ENCODE measurements at regions not wholly inside any gene's neighbourhood (a gene's known extent, or its start where the extent isn't known, plus 50 kb on each side); places are given as distances from the start of the nearest gene placed in this dataset.

- no peak for DNase-seq (ENCODE audit: extremely low read depth, low read depth, low spot score)
These were observed 594.0 kb upstream of the JAG1 start for GRCh38 chr20:11267762-11268335.

GRCh38 chr20:11270566-11270965 is 596.8 kb upstream of the JAG1 start:
- no peak for DNase-seq (ENCODE audit: extremely low read depth, low read depth, low spot score)

DNA sequence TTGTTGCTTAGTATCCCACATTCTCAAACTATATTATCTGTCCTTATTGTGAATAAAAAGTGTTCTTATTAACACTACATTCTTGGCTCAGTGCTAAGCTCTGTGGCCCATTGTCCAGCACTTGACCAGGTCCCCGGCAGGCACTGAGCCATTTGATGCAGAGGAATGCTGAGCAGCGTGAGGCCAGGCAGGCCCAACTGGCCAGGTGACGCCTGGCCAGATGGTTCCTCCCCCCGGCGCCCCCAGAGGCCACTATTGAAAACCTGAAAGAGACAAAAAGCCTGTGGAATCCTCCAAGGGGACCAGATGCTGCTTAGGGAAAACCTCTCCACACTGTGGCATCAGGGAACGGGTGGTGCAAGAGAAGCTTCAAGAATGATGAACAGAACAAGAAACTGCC is 597.5 kb upstream of the JAG1 start:
- DNase-seq (ENCODE audit: extremely low read depth, low read depth, low spot score), result no peak

DNA sequence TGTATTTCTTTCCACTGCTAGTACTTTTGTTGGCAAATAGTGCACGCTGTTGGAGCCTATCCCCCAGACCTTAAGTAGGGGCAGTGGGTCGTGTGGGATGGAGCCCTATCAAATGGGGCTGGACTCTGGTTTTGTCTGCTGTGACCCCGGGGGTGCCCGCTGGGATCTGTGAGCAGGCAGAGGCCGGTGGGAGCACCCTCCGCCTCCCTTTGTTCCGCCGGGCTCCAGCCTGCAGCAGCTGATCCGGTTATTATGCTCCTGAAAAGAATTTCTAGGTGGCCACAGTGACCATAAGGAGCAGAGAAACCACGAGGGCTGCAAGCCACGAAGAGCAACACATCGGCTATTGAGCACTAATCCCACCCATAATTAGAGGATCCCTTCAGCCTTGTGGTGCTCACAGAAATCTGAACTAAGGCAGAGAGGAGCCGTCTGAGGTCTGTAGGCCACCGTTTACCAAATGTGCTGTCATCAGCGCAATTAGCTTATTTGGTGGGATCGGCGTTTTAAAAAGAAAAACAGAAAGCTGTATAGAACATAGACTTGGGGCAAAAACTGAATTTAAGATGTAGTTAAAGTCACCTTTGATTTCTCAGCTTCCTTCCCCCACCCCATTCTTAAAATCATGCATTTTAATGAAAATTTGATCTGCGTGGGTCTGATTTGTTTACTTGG is 598.3 kb upstream of the JAG1 start:
- DNase-seq (ENCODE audit: extremely low read depth, low read depth, low spot score), result no peak

DNA sequence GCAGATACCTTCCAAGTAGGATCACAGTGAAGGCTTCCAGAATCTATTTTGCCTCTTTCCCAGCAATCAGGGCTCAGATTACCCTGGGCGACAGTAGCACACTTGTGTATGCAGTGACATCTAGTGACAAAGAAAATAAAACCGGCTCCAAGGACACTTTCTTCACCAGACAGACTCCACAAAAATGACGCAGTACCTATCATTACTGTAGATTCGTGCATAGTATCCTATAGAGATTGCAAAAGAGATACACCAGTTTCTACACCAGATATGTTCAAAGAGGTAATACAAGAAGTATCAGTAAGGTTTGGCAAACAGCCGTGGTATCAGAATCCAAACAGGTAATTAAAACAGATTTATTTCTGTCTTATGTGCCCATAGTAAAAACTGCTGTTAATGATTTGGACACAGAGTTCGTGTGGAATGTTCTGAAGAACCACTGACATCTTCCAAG is 600.4 kb upstream of the JAG1 start:
- DNase-seq (ENCODE audit: extremely low read depth, low read depth, low spot score), result no peak

DNA sequence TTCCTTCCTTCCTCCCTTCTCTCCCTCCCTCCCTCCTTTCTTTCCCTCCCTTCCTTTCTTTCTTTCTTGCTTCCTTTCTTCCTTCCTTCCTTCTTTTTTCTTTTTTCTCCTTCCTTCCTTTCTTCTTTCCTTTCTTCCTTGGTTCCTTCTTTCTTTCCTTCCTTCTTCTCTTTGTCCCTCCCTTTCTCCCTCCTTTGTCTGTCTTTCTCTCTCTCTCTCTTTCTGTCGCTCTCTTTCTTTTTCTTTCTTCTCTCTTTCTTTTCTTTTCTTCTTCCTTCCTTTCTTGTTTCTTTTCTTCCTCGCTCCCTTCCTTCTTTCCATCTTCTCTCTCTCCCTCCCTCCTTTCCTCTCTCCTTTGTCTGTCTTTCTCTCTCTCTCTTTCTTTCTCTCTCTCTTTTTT is 601.9 kb upstream of the JAG1 start:
- DNase-seq (ENCODE audit: extremely low read depth, low read depth, low spot score), result no peak

DNA sequence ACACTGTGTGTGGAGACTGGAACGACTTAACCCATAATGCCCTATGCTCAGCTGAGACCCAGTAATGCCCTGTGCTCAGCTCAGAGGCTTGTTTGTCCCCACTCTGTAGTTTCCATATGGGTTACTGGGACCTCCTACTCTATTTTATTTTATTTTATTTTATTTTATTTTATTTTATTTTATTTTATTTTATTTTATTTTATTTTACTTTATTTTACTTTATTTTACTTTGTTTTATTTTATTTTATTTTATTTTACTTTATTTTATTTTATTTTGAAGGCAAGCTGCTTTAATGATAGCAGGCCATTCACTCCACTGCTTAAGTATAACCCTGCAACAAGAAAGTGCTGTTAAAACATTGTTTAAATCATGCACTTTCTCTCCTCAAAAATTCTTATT is 603.4 kb upstream of the JAG1 start:
- DNase-seq (ENCODE audit: extremely low read depth, low read depth, low spot score), result no peak

GRCh38 chr20:11277858-11278257 is 604.1 kb upstream of the JAG1 start:
- DNase-seq (ENCODE audit: extremely low read depth, low read depth, low spot score), result no peak

DNA sequence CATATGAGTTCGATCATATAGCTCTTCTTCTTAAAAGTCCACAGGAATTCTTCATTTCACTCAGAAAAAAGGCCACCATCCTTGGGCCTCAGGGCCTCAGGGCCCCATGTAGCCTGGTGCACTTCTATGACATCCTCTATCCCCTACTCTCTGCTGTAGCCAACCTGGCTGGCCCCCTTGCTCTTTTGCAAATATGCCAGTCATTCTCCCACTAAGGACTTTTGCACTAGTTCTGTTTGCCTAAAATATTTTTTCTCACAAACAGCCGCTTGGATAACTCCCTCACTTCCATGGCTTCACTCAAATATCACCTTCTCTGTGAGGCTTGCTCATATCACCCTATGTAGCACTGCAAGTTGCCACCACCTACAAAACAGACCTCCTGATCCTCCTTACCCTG is 604.7 kb upstream of the JAG1 start:
- no peak for DNase-seq (ENCODE audit: extremely low read depth, low read depth, low spot score)

- no peak for DNase-seq (ENCODE audit: extremely low read depth, low read depth, low spot score)
These were observed 607.4 kb upstream of the JAG1 start for GRCh38 chr20:11281240-11281639.

DNA sequence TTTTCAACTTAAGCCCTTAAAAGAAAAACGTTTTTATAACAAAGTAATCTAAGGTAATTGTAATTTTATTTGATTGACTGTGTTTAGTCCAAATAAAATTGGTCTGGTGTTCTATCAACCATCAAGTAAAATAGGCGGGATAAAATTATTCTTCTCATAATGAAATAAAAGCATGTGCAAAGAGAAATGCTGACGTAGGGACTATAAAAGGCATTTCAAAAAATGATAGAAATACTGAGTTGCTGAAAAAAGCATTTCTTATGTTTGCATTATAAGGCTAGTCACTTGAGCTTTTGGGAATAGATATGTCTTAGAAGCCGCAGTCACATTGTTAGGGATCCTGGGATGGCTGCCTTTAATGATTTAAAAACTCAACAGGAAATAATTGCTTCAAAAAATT is 608.0 kb upstream of the JAG1 start:
- DNase-seq (ENCODE audit: extremely low read depth, low read depth, low spot score), result no peak

- DNase-seq (ENCODE audit: extremely low read depth, low read depth, low spot score), result no peak
These were observed 613.3 kb upstream of the JAG1 start for GRCh38 chr20:11287126-11287525.

GRCh38 chr20:11296221-11296620 is 621.5 kb upstream of the BTBD3 start:
- DNase-seq (ENCODE audit: extremely low read depth, low read depth, low spot score), result no peak

GRCh38 chr20:11296951-11297350 is 620.7 kb upstream of the BTBD3 start:
- DNase-seq (ENCODE audit: extremely low read depth, low read depth, low spot score), result no peak

DNA sequence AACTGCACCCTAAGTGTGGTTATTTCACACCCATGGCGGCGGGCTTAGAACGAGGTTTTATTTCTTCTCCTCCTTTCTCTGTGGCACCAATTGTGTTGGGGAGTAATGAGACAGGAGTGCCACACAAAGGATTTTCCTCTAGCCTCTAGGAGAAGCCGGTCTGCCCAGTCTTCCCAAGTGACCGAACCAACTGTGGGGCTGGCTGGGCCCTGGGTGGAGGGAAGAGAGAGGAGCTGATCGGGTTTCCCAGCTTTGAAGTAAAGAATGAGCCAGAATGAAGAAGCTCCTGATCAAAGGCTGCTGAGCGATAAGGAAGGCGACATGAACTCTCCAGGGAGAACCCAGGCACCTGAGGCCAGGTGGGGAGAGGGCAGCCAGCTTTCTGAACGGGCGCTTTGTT is 616.0 kb upstream of the BTBD3 start:
- no peak for DNase-seq (ENCODE audit: extremely low read depth, low read depth, low spot score)

- no peak for DNase-seq (ENCODE audit: extremely low read depth, low read depth, low spot score)
These were observed 615.3 kb upstream of the BTBD3 start for GRCh38 chr20:11302436-11302835.

DNA sequence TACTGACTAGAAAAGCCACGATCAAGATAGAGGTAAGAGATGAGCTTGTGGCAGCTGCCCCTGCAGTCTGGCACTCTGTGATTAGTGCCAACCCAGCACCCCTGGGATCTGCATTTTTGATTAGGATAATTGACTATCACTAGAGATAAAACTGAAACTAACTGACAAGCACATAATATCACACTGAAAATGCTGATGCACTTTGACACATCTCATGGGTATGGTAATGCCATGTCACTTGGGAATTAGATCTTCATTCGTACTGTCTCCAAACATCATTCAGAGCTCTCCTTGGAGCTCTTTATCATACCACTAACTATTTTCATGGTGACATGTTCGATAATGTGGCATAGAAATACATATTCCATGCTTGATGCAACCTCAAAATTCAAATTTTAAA is 612.9 kb upstream of the BTBD3 start:
- no peak for DNase-seq (ENCODE audit: extremely low read depth, low read depth, low spot score)

GRCh38 chr20:11305406-11305805 is 612.3 kb upstream of the BTBD3 start:
- peak; percentile 12 for DNase-seq (ENCODE audit: extremely low read depth, low read depth, low spot score)

- no peak for DNase-seq (ENCODE audit: extremely low read depth, low read depth, low spot score)
These were observed 606.0 kb upstream of the BTBD3 start for GRCh38 chr20:11311659-11312224.

GRCh38 chr20:11315525-11315924 is 602.2 kb upstream of the BTBD3 start:
- no peak for DNase-seq (ENCODE audit: extremely low read depth, low read depth, low spot score)

GRCh38 chr20:11316244-11316643 is 601.4 kb upstream of the BTBD3 start:
- no peak for DNase-seq (ENCODE audit: extremely low read depth, low read depth, low spot score)

DNA sequence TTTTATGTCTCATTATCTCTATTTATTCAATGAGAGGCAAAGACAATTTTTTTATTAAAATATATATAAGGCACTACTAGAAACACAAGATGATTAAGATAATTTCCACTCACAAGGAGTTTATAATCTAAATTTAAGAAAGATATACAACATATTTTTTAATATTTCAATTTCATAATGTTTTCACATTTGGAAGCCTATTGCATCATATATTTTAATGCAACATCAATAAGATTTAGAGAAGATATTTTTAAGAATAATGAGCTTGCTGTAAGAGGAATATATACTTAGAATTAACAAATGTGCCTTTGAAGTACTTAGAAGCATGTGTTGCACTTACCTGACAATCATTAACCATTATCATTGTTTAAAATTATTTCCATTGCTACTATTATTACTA is 597.7 kb upstream of the BTBD3 start:
- no peak for DNase-seq (ENCODE audit: extremely low read depth, low read depth, low spot score)

- no peak for DNase-seq (ENCODE audit: extremely low read depth, low read depth, low spot score)
These were observed 593.9 kb upstream of the BTBD3 start for GRCh38 chr20:11323816-11324215.
